Fibroblast of villous mesenchyme (primary cell): ENCODE measurements at regions not wholly inside any gene's neighbourhood (a gene's known extent, or its start where the extent isn't known, plus 50 kb on each side); places are given as distances from the start of the nearest gene placed in this dataset.

Source experiments
- DNase-seq: peaks from one replicate; pipeline ENCODE4 v3.0.0-alpha.2; 2010; ENCODE audit warnings: low read depth
- H3K4me3 ChIP-seq: 2 replicates; pipeline ENCODE4 v1.5.1; 2011; ENCODE audit warnings: low read depth, mild to moderate bottlenecking, low read length
- CTCF ChIP-seq: IDR thresholded peaks from 2 replicates; pipeline ENCODE4 v1.5.1; 2012; ENCODE audit warnings: low read depth, mild to moderate bottlenecking, low read length; ENCODE audit not compliant: insufficient read depth

- no peak for TF ChIP-seq CTCF
- no peak for DNase-seq
- no peak overlapping the region for H3K4me3 ChIP-seq
These were observed 1064.5 kb downstream of the ZPLD1 start for GRCh38 chr3:103499132-103499900.

- TF ChIP-seq CTCF, result no peak
- DNase-seq, result no peak
These were observed 1065.2 kb downstream of the ZPLD1 start for GRCh38 chr3:103499967-103500366.

GRCh38 chr3:103510760-103511159 lies 1075.9 kb downstream of the ZPLD1 start:
- no peak for TF ChIP-seq CTCF
- H3K4me3 ChIP-seq, result no peak overlapping the region
- no peak for DNase-seq

More at GRCh38 chr3:103499967-103500366, 1065.2 kb downstream of the ZPLD1 start:
- H3K4me3 ChIP-seq, result no peak overlapping the region

GRCh38 chr3:103511891-103512290 lies 1077.1 kb downstream of the ZPLD1 start:
- no peak for TF ChIP-seq CTCF
- no peak for DNase-seq
- no peak overlapping the region for H3K4me3 ChIP-seq

GRCh38 chr3:103512595-103512994 lies 1077.8 kb downstream of the ZPLD1 start:
- no peak for DNase-seq
- no peak for TF ChIP-seq CTCF
- no peak overlapping the region for H3K4me3 ChIP-seq

- TF ChIP-seq CTCF, result no peak
- DNase-seq, result no peak
- H3K4me3 ChIP-seq, result no peak overlapping the region
These were observed 1078.2 kb downstream of the ZPLD1 start for GRCh38 chr3:103513003-103513402.

- no peak for DNase-seq
- H3K4me3 ChIP-seq, result no peak overlapping the region
- TF ChIP-seq CTCF, result no peak
These were observed 1080.3 kb downstream of the ZPLD1 start for GRCh38 chr3:103515116-103515515.
